NCI-H128 (cell line): ENCODE measurements at regions not wholly inside any gene's neighbourhood (a gene's known extent, or its start where the extent isn't known, plus 50 kb on each side); places are given as distances from the start of the nearest gene placed in this dataset.

Source experiments
- DNase-seq: peaks from one replicate; lab custom pipeline; 2025; ENCODE audit not compliant: unreplicated experiment; lab: John Stamatoyannopoulos, UW

- DNase-seq, result no peak
Observed at GRCh38 chr20:12265662-12266061, 348.0 kb downstream of the BTBD3 start.

GRCh38 chr20:12269579-12269978, 351.9 kb downstream of the BTBD3 start:
- no peak for DNase-seq

GRCh38 chr20:12270863-12271262, 353.2 kb downstream of the BTBD3 start:
- DNase-seq, result no peak

GRCh38 chr20:12276011-12276673, 358.4 kb downstream of the BTBD3 start:
- DNase-seq, result no peak

- DNase-seq, result no peak
Observed at GRCh38 chr20:12287575-12287974, 369.9 kb downstream of the BTBD3 start.

GRCh38 chr20:12289465-12289864, 371.8 kb downstream of the BTBD3 start:
- no peak for DNase-seq

GRCh38 chr20:12291386-12291785, 373.7 kb downstream of the BTBD3 start:
- DNase-seq, result no peak

GRCh38 chr20:12293900-12294299, 376.2 kb downstream of the BTBD3 start:
- DNase-seq, result no peak

- no peak for DNase-seq
Observed at GRCh38 chr20:12294678-12295077, 377.0 kb downstream of the BTBD3 start.

GRCh38 chr20:12305188-12305950, 387.7 kb downstream of the BTBD3 start:
- DNase-seq, result no peak

- DNase-seq, result no peak
Observed at GRCh38 chr20:12306107-12306506, 388.4 kb downstream of the BTBD3 start.

- DNase-seq, result no peak
Observed at GRCh38 chr20:12311094-12311865, 393.6 kb downstream of the BTBD3 start.

GRCh38 chr20:12315652-12316051, 398.0 kb downstream of the BTBD3 start:
- no peak for DNase-seq

- no peak for DNase-seq
Observed at GRCh38 chr20:12316794-12317193, 399.1 kb downstream of the BTBD3 start.

GRCh38 chr20:12317433-12317832, 399.7 kb downstream of the BTBD3 start:
- DNase-seq, result no peak

- DNase-seq, result no peak
Observed at GRCh38 chr20:12318043-12318442, 400.4 kb downstream of the BTBD3 start.

- DNase-seq, result no peak
Observed at GRCh38 chr20:12321736-12322135, 404.0 kb downstream of the BTBD3 start.

- no peak for DNase-seq
Observed at GRCh38 chr20:12327205-12327604, 409.5 kb downstream of the BTBD3 start.

- no peak for DNase-seq
Observed at GRCh38 chr20:12331236-12331635, 413.5 kb downstream of the BTBD3 start.

GRCh38 chr20:12337601-12338000, 419.9 kb downstream of the BTBD3 start:
- no peak for DNase-seq

- no peak for DNase-seq
Observed at GRCh38 chr20:12345978-12346377, 428.3 kb downstream of the BTBD3 start.

- no peak for DNase-seq
Observed at GRCh38 chr20:12353842-12354241, 436.1 kb downstream of the BTBD3 start.
